Tibial nerve (tissue), 4 donors: ENCODE measurements at regions not wholly inside any gene's neighbourhood (a gene's known extent, or its start where the extent isn't known, plus 50 kb on each side); places are given as distances from the start of the nearest gene placed in this dataset.

Source experiments
- EP300 ChIP-seq, 2 donors: sonication (generic); formaldehyde crosslinking; IDR thresholded peaks; one replicate each; pipeline ENCODE4 v1.6.1; 2017; ENCODE audit warnings: antibody characterized with exemption in 2 of 2, mild to moderate bottlenecking in 1 of 2
- POLR2A ChIP-seq, 2 donors: fragments of 450-650 bp; IDR thresholded peaks; one replicate each; pipeline ENCODE4 v1.6.1; 2017; ENCODE audit warnings: antibody characterized with exemption in 2 of 2, mild to moderate bottlenecking in 2 of 2, moderate library complexity in 2 of 2
- TF ChIP-seq, protein P1 (sequence below), 5 experiments: fragments of 200-600 bp in 3 of 5; fragments of 450-650 bp in 2 of 5; sonication (generic) in 3 of 5; IDR thresholded peaks; one replicate each; pipeline ENCODE4 v1.5.1; 2016 to 2019; ENCODE audit warnings: antibody characterized with exemption in 5 of 5, mild to moderate bottlenecking in 3 of 5, moderate library complexity in 2 of 5

DNA sequence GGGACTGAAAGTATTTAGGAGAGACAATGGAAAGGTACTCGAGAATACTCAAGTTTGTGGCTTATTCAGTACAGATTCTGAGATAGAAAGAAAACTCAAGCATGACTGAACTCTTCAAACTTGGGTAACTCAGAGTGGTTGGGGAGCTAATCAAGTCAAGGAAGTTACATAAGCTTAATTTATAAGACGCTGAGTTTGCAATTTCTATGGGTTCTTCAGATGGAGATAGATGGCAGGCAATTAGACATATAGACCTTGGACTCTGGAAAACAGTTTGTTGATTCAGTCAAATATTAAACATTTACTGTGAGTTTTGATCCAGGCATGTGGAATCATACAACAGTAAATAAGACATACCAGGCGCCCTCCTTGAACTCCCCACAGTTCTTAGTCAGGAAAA lies 1749.9 kb upstream of the TENM3 start:
- TF ChIP-seq POLR2A (IDR thresholded peaks at IDR 0.05): no peak
- TF ChIP-seq, protein P1, sequence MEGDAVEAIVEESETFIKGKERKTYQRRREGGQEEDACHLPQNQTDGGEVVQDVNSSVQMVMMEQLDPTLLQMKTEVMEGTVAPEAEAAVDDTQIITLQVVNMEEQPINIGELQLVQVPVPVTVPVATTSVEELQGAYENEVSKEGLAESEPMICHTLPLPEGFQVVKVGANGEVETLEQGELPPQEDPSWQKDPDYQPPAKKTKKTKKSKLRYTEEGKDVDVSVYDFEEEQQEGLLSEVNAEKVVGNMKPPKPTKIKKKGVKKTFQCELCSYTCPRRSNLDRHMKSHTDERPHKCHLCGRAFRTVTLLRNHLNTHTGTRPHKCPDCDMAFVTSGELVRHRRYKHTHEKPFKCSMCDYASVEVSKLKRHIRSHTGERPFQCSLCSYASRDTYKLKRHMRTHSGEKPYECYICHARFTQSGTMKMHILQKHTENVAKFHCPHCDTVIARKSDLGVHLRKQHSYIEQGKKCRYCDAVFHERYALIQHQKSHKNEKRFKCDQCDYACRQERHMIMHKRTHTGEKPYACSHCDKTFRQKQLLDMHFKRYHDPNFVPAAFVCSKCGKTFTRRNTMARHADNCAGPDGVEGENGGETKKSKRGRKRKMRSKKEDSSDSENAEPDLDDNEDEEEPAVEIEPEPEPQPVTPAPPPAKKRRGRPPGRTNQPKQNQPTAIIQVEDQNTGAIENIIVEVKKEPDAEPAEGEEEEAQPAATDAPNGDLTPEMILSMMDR (IDR thresholded peaks at IDR 0.05): no peak
- no peak for TF ChIP-seq EP300 (IDR thresholded peaks at IDR 0.05)
